GM18520 (cell line): ENCODE measurements at regions not wholly inside any gene's neighbourhood (a gene's known extent, or its start where the extent isn't known, plus 50 kb on each side); places are given as distances from the start of the nearest gene placed in this dataset.

ENCODE experiments used
- ATAC-seq: cut with Tn5 transposase; IDR thresholded peaks from one replicate; pipeline ENCODE4 v1.9.1; 2021; ENCODE audit not compliant: unreplicated experiment

GRCh38 chr2:19664646-19665045, 237.1 kb downstream of the TTC32 start:
- no peak for ATAC-seq

GRCh38 chr2:19659024-19659792, 242.6 kb downstream of the TTC32 start:
- no peak for ATAC-seq

- no peak for ATAC-seq
These were observed 245.8 kb downstream of the TTC32 start for GRCh38 chr2:19656011-19656410.

GRCh38 chr2:19654310-19655090, 247.3 kb downstream of the TTC32 start:
- no peak for ATAC-seq

- no peak for ATAC-seq
These were observed 248.3 kb downstream of the TTC32 start for GRCh38 chr2:19653509-19653908.

- no peak for ATAC-seq
These were observed 249.0 kb downstream of the TTC32 start for GRCh38 chr2:19652811-19653210.

- ATAC-seq: no peak
These were observed 250.3 kb downstream of the TTC32 start for GRCh38 chr2:19651466-19651865.

- ATAC-seq: no peak
These were observed 251.9 kb downstream of the TTC32 start for GRCh38 chr2:19649785-19650380.

GRCh38 chr2:19649142-19649541, 252.6 kb downstream of the TTC32 start:
- ATAC-seq: no peak

- ATAC-seq: no peak
These were observed 253.2 kb downstream of the TTC32 start for GRCh38 chr2:19648583-19648982.

- ATAC-seq: no peak
These were observed 254.8 kb downstream of the TTC32 start for GRCh38 chr2:19646987-19647386.

GRCh38 chr2:19644763-19645162, 257.0 kb downstream of the TTC32 start:
- no peak for ATAC-seq

GRCh38 chr2:19643117-19643518, 258.7 kb downstream of the TTC32 start:
- peak; percentile 70 for ATAC-seq

- no peak for ATAC-seq
These were observed 259.3 kb downstream of the TTC32 start for GRCh38 chr2:19642501-19642900.

- no peak for ATAC-seq
These were observed 265.8 kb downstream of the TTC32 start for GRCh38 chr2:19635951-19636510.

GRCh38 chr2:19632403-19632991, 269.3 kb downstream of the TTC32 start:
- no peak for ATAC-seq

- ATAC-seq: no peak
These were observed 269.9 kb downstream of the TTC32 start for GRCh38 chr2:19631871-19632270.

- ATAC-seq: no peak
These were observed 270.9 kb downstream of the TTC32 start for GRCh38 chr2:19630921-19631320.

GRCh38 chr2:19627359-19627758, 268.9 kb upstream of the OSR1 start:
- ATAC-seq: no peak

- ATAC-seq: no peak
These were observed 265.1 kb upstream of the OSR1 start for GRCh38 chr2:19623488-19623887.

GRCh38 chr2:19617257-19617848, 258.9 kb upstream of the OSR1 start:
- no peak for ATAC-seq
